Anterior cingulate cortex (tissue), 58 donors: ENCODE measurements at regions not wholly inside any gene's neighbourhood (a gene's known extent, or its start where the extent isn't known, plus 50 kb on each side); places are given as distances from the start of the nearest gene placed in this dataset.
A peak's percentile ranks its signal among the peaks of the same experiment; 100 is the strongest.
"Not testable (repeated sequence)": the region's sequence is repeated elsewhere in the genome, so short reads cannot be mapped to it uniquely, and the experiment has no call there.

Experiments
- DNase-seq, 58 donors: peaks; one replicate each; lab custom pipeline; 2025; lab: John Stamatoyannopoulos, UW

GRCh38 chr14:105930572-105930971, 404.2 kb downstream of the TMEM121 start:
- no peak for DNase-seq

GRCh38 chr14:105931808-105932483, 405.6 kb downstream of the TMEM121 start:
- no peak for DNase-seq

GRCh38 chr14:105933238-105933637, 406.9 kb downstream of the TMEM121 start:
- no peak for DNase-seq

- no peak for DNase-seq
These were observed 409.0 kb downstream of the TMEM121 start for GRCh38 chr14:105935384-105935783.

- DNase-seq: no peak
These were observed 411.1 kb downstream of the TMEM121 start for GRCh38 chr14:105937253-105938054.

GRCh38 chr14:105938055-105938863, 411.9 kb downstream of the TMEM121 start:
- DNase-seq: no peak

- DNase-seq: no peak
These were observed 412.6 kb downstream of the TMEM121 start for GRCh38 chr14:105938959-105939358.

- no peak for DNase-seq
These were observed 413.6 kb downstream of the TMEM121 start for GRCh38 chr14:105939810-105940508.

GRCh38 chr14:105940534-105941225, 414.3 kb downstream of the TMEM121 start:
- no peak for DNase-seq

GRCh38 chr14:105941226-105942166, 415.1 kb downstream of the TMEM121 start:
- DNase-seq: no peak

GRCh38 chr14:105942725-105943124, 416.3 kb downstream of the TMEM121 start:
- DNase-seq: not testable (repeated sequence)

- no peak for DNase-seq
These were observed 417.7 kb downstream of the TMEM121 start for GRCh38 chr14:105943973-105944602.

- DNase-seq: peak in 3 of 58 donors; percentile 4 to 6 (median 6)
These were observed 418.5 kb downstream of the TMEM121 start for GRCh38 chr14:105944632-105945610.

- DNase-seq: no peak
These were observed 419.5 kb downstream of the TMEM121 start for GRCh38 chr14:105945896-105946295.

- DNase-seq: no peak
These were observed 421.2 kb downstream of the TMEM121 start for GRCh38 chr14:105947599-105947998.

- not testable (repeated sequence) for DNase-seq
These were observed 422.6 kb downstream of the TMEM121 start for GRCh38 chr14:105948955-105949354.

GRCh38 chr14:105950364-105950892, 424.0 kb downstream of the TMEM121 start:
- DNase-seq: not testable (repeated sequence)
